NCI-H187 treated with DMSO at 0.1 percent for 48 hours (cell line): ENCODE measurements at regions not wholly inside any gene's neighbourhood (a gene's known extent, or its start where the extent isn't known, plus 50 kb on each side); places are given as distances from the start of the nearest gene placed in this dataset.

Experiments
- DNase-seq: peaks from one replicate; lab custom pipeline; 2025; lab: John Stamatoyannopoulos, UW

- no peak for DNase-seq
Observed at GRCh38 chr1:195568389-195568788, 1039.9 kb downstream of the KCNT2 start.

- DNase-seq = no peak
Observed at GRCh38 chr1:195562074-195562473, 1046.2 kb downstream of the KCNT2 start.

- DNase-seq = no peak
Observed at GRCh38 chr1:195550071-195550862, 1058.0 kb downstream of the KCNT2 start.

GRCh38 chr1:195530961-195531360, 1077.3 kb downstream of the KCNT2 start:
- DNase-seq = no peak

DNA sequence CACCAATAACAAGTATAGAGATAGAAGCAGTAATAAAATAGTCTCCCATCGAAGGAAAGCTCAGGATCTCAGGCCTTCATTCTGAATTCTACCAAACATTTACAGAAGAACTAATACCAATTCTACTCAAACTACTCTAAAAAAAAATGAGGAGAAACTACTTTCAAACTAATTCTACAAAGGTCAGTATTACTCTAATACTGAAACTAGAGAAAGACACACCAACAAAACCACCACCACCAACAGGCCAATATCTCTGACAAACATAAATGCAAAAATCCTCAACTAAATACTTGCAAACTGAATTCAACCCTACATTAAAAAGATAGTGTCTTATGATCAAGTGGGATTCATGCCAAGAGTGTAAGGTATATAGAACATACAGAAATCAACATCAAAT, 1078.4 kb downstream of the KCNT2 start:
- no peak for DNase-seq

DNA sequence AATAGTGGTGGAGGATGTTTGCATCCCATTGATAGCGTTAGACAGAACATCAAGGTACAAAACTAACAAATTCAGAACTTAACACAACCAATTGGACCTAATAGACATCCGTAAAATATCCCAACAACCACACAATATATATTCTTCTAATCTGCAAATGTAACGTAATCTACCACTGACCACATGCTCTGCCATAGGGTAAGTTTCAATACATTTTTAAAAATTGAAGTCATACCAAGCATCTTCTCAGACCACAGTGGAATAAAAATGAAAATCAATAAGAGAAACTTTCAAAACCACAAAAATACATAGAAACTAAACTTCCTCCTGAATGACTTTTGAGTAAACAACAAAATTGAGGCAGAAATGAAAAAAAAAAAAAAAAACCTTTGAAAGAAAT, 1087.5 kb downstream of the KCNT2 start:
- no peak for DNase-seq

- no peak for DNase-seq
Observed at GRCh38 chr1:195516036-195516435, 1092.2 kb downstream of the KCNT2 start.

DNA sequence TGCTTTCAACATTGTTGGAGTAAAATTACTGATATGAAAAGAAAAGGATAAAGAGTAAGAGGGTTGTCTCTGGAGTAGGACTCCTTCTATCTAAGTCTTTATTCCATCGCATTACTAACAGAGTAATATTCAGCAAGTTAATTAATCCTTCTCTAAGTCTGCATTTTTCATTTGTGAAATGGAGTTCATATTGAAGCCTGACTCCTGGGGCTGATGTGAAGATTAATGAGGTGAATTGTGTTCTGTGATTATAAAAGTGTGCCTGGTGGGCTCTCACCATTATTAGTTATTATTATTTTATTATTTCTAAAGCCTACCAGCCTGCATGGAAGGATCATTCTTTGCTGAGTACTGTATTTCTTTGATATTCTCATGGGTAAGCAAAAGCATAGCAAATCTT, 1096.7 kb downstream of the KCNT2 start:
- DNase-seq = no peak

- no peak for DNase-seq
Observed at GRCh38 chr1:195501118-195501517, 1107.1 kb downstream of the KCNT2 start.

GRCh38 chr1:195495720-195496635, 1112.3 kb downstream of the KCNT2 start:
- no peak for DNase-seq

GRCh38 chr1:195482137-195482536, 1126.1 kb downstream of the KCNT2 start:
- DNase-seq = no peak

DNA sequence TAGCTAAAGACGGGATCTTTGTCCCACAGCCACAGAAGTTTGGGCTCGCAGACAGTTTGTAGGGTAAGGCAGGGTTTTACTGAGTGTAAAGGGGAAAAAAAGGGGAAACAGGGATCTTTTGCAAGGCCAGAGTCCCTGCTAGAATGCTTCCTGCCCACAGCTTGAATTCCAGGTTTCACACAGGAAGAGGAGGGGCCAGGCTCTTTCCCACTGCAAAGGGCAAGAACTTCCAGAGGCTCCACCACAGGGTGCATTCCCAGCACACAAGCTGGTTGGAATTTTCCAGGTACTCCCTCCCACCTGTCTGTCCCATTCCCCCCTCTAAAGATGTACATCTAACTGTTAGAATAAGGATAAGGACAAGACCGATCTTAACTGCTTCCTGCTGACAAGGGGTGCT, 1126.9 kb downstream of the KCNT2 start:
- no peak for DNase-seq

- DNase-seq = no peak
Observed at GRCh38 chr1:195475568-195475967, 1132.7 kb downstream of the KCNT2 start.

DNA sequence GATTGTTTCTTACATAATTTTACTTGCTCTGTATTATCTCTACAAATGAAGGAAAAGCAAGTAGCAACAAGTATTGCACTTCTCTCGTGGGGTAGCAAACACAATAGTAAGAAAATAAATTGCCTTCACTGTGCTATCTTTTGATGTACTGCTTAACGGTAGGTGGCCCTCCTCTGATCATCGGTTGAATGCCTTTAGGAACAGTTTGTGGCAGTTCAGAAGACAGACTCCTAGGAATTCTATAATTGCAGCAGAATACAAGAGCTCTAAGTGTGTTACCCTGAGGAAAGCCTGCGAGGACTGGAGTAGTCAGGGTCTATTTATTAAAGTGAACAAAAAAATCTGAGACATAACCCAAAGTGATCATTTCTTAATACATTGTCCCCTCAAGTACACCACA, 1135.9 kb downstream of the KCNT2 start:
- DNase-seq = no peak

GRCh38 chr1:195466639-195467038, 1141.6 kb downstream of the KCNT2 start:
- DNase-seq = no peak

DNA sequence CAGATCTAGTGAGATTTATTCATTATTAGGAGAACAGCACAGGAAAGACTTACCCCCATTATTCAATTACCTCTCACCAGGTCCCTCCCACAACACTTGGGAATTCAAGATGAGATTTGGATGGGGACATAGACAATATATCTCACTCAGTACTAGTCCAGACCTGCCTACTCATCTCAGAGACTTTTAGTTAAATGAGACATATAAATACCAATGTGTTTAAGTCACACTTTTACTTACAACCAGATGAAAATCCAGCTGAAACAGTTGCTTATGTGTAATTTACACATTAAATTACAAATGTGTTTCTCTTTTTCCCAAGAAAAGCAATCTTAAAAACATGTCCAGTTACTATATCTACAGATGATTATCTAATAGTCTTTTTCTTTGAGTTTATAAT, 1145.6 kb downstream of the KCNT2 start:
- DNase-seq = no peak

DNA sequence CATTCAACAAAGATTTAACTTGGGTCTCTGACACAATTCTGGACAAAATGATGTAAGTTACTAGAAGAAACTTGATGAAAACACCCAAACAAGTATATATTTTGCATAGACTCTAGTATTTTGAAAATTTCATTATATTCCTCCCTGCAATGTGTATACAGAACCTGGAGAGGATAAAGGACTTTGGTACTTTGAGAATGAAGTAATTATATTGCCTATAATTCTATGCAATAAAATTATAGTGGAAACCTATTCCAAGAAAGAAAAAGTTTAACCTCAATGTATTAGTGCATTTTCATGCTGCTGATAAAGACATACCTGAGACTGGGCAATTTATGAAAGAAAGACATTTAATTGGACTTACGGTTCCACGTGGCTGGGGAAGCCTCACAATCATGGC, 1146.1 kb downstream of the KCNT2 start:
- DNase-seq = no peak

GRCh38 chr1:195458365-195458764, 1149.9 kb downstream of the KCNT2 start:
- DNase-seq = no peak

DNA sequence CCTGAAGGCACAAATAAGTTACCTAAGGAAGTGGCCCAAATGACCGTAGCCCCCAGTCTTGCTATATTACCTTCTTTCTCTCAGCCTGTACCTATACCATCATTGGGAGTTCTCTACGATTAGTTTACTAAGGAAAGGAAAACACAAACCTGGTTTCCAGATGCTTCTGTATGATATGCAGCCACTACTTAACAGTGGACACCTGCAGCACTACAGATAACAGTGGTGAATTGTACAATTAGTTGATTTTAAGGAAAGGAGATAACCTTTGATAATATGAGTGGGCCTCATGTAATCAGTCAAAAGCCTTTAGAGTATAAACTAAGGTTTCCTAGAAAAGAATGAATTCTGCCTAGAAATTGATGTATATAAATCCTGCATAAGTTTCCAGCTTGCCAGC, 1157.4 kb downstream of the KCNT2 start:
- DNase-seq = no peak

DNA sequence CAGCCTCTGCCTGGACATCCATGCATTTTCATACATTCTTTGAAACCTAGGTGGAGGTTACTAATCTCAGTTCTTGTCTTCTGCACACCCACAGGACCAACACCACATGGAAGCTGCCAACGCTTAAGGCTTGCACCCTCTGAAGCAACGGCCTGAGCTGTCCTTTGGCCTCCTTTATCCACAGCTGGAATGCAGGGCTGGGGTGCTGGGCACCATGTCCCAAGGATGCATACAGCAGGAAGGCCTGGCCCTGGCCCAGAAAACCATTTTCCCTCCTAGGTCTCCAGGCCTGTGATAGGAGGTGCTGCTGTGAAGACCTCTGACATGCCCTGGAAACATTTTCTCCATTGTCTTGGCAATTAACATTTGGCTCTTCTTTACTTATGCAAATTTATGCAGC, 1168.6 kb downstream of the KCNT2 start:
- no peak for DNase-seq

DNA sequence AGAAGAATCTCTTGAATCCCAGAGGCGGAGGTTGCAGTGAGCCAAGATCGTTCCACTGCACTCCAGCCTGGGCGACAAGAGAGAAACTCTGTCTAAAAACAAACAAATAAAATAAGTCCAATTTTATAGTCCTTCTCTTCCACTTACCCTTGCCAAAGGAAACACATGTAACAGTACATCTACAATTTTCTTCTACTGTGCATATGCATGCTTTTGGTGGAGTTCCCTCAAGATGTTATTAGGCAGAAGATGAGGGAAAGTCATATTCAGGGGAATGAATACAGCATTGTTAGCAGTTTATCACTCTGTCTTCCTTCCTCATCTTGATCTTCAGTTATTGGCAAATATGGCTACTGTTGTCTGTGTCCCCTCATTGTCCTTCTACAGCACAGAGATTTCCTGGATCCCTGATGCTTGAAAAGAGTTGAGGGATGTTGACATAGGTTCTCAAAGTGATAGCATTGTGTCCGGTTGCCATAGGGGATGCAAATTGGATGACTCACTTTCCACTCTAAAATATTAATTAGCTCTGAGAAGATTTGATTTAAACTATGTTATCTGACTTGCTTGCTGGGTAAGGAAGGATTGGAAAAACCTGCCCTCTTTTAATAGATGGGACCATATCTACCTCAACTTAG, 1173.6 kb downstream of the KCNT2 start:
- DNase-seq = no peak

DNA sequence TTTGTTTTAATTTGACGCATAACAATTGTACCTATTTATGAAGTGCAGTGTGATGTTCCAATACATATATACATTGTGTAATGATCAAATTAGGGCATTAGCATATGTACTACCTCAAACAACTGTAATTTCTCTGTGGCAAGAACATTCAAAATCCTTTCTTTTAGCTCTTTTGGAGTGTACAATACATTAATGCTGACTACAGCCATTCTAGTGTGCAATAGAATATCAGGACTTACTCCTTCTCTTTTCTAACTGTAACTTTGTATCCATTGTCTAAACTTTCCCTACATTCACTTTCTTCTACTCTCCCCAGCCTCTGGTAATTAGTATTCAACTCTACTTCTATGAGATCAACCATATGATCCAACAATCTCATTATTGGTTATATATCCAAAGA, 1177.4 kb downstream of the KCNT2 start:
- no peak for DNase-seq

DNA sequence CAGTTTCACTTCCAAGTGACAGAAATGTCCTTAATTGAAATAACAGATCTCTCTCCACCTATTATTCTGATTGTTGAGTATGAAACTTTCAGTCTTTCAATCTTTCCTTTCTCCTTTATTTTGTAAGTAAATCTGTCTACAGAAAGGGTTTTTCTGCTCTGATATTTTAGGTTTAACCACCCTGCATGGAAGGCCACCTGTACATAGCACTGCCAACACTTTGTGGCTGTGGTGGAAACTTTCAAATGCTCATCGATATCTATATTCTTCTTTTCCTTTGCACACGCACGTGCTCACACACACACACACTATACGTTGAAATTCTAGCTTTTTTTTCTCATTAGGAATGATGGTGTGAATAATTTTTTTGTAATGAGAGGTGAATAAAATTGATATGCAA, 1179.3 kb downstream of the KCNT2 start:
- no peak for DNase-seq
